ENCODE measurements at regions not wholly inside any gene's neighbourhood (a gene's known extent, or its start where the extent isn't known, plus 50 kb on each side); places are given as distances from the start of the nearest gene placed in this dataset.

- TF ChIP-seq YY1 (IDR thresholded peaks at IDR 0.05; ENCODE audit: low read depth, low read length) (no peak), ELK1 (IDR thresholded peaks at IDR 0.05; ENCODE audit: low read depth, low read length) (no peak), EED (IDR thresholded peaks at IDR 0.05; ENCODE audit: low read depth) (no peak), CHD4 (IDR thresholded peaks at IDR 0.05) (no peak), BMI1 (IDR thresholded peaks at IDR 0.05; ENCODE audit: borderline replicate concordance) (no peak), POLR2AphosphoS2 (IDR thresholded peaks at IDR 0.05; ENCODE audit: low read depth, low read length) (no peak), NFYA (IDR thresholded peaks at IDR 0.05; ENCODE audit: borderline replicate concordance, low read depth, low read length) (no peak), USF2 (IDR thresholded peaks at IDR 0.05; ENCODE audit: borderline replicate concordance, low read depth, low read length) (no peak)
Measured at GRCh38 chr2:239703834-239704233, 303.0 kb upstream of the HDAC4 start (continued).

- Histone ChIP-seq H3K4me1 (ENCODE audit: control insufficient read depth, insufficient read depth, low read length) (no peaks in the 10 kb centered on the region), H3K4me2 (ENCODE audit: control insufficient read depth, insufficient read depth) (no peak overlapping the region), H3K36me3 (ENCODE audit: control insufficient read depth in 2 of 2, insufficient read depth in 2 of 2, low read length in 1 of 2) (no peaks in the 10 kb centered on the region), H3K79me2 (ENCODE audit: control insufficient read depth, insufficient read depth, low read length) (no peaks in the 10 kb centered on the region), H4K20me1 (ENCODE audit: control insufficient read depth, insufficient read depth) (no peaks in the 10 kb centered on the region), H3K9ac (ENCODE audit: control insufficient read depth, insufficient read depth, low read length) (no peak overlapping the region), H3K4me3 (no peak overlapping the region), H3K27me3 (replicated peaks in 1 of 2; ENCODE audit: control insufficient read depth in 2 of 2, insufficient read depth in 2 of 2, low read length in 1 of 2) (no peaks in the 10 kb centered on the region), H2AFZ (ENCODE audit: control insufficient read depth, low read depth, low read length) (no peak overlapping the region), H3K9me3 (replicated peaks; ENCODE audit: control insufficient read depth, insufficient read depth, low read length) (no peaks in the 10 kb centered on the region; the same call in 2 of the 3 replicates), H3K27ac (ENCODE audit: control insufficient read depth, insufficient read depth) (no peak overlapping the region)
- no TSS peak for BruUV-seq (replicated peaks)
- ChIA-PET CTCF (no interaction called here), RAD21 (ENCODE audit: unreplicated experiment) (no interaction called here), POLR2A (no interaction called here), SMC1A (ENCODE audit: uncharacterized antibody, unreplicated experiment) (no interaction called here)
- no peak for ATAC-seq
- FAIRE-seq = no peak
- intact Hi-C loops (cut with micrococcal nuclease; ENCODE audit: unreplicated experiment) (no loop called here), in situ Hi-C loops (cut with MboI) (no loop called here)
- 29% methylated on average over 10 of the region's 10 CpGs for WGBS (ENCODE audit: insufficient coverage, insufficient replicate concordance, low lambda C conversion rate, missing lambda C conversion rate)
- no peak for DNase-seq (ENCODE audit: low read depth, low spot score)
- no peak for TF ChIP-seq NFYB (IDR thresholded peaks at IDR 0.05; ENCODE audit: insufficient read depth, low read depth, low read length)
- TF ChIP-seq ZZZ3 (IDR thresholded peaks at IDR 0.05; ENCODE audit: control insufficient read depth, insufficient read length, low read depth) = no peak
- TF ChIP-seq SMAD5 (IDR thresholded peaks at IDR 0.05; ENCODE audit: low read depth) = no peak
Measured at GRCh38 chr2:239700686-239701345, 300.0 kb upstream of the HDAC4 start.

Measured in GM12878 (cell line).